GM19240 (cell line): ENCODE measurements at regions not wholly inside any gene's neighbourhood (a gene's known extent, or its start where the extent isn't known, plus 50 kb on each side); places are given as distances from the start of the nearest gene placed in this dataset.
"Not testable (repeated sequence)": the region's sequence is repeated elsewhere in the genome, so short reads cannot be mapped to it uniquely, and the experiment has no call there.

Experiments used
- DNase-seq: peaks from one replicate; pipeline ENCODE4 v3.0.0; 2011; ENCODE audit warnings: low spot score; ENCODE audit not compliant: insufficient read length

- not testable (repeated sequence) for DNase-seq
Measured at GRCh38 chr15:20267996-20268395, 273.6 kb downstream of the GOLGA6L6 start.

GRCh38 chr15:20267051-20267730 lies 274.4 kb downstream of the GOLGA6L6 start:
- DNase-seq = not testable (repeated sequence)

- DNase-seq = not testable (repeated sequence)
Measured at GRCh38 chr15:20265710-20266109, 275.9 kb downstream of the GOLGA6L6 start.

GRCh38 chr15:20261321-20262280 lies 280.0 kb downstream of the GOLGA6L6 start:
- not testable (repeated sequence) for DNase-seq

- DNase-seq = not testable (repeated sequence)
Measured at GRCh38 chr15:20260650-20261049, 280.9 kb downstream of the GOLGA6L6 start.

- DNase-seq = not testable (repeated sequence)
Measured at GRCh38 chr15:20259559-20260190, 281.9 kb downstream of the GOLGA6L6 start.

GRCh38 chr15:20256394-20256793 lies 285.2 kb downstream of the GOLGA6L6 start:
- DNase-seq = not testable (repeated sequence)

GRCh38 chr15:20255641-20256040 lies 286.0 kb downstream of the GOLGA6L6 start:
- not testable (repeated sequence) for DNase-seq

GRCh38 chr15:20253047-20253615 lies 288.5 kb downstream of the GOLGA6L6 start:
- DNase-seq = not testable (repeated sequence)

GRCh38 chr15:20252040-20252439 lies 289.6 kb downstream of the GOLGA6L6 start:
- not testable (repeated sequence) for DNase-seq

GRCh38 chr15:20251214-20252005 lies 290.2 kb downstream of the GOLGA6L6 start:
- not testable (repeated sequence) for DNase-seq

GRCh38 chr15:20250206-20250605 lies 291.4 kb downstream of the GOLGA6L6 start:
- not testable (repeated sequence) for DNase-seq

GRCh38 chr15:20249677-20249970 lies 292.0 kb downstream of the GOLGA6L6 start:
- DNase-seq = not testable (repeated sequence)

- DNase-seq = not testable (repeated sequence)
Measured at GRCh38 chr15:20248434-20248833, 293.2 kb downstream of the GOLGA6L6 start.

GRCh38 chr15:20247137-20247536 lies 294.5 kb downstream of the GOLGA6L6 start:
- not testable (repeated sequence) for DNase-seq

- DNase-seq = not testable (repeated sequence)
Measured at GRCh38 chr15:20246624-20247023, 295.0 kb downstream of the GOLGA6L6 start.

- DNase-seq = not testable (repeated sequence)
Measured at GRCh38 chr15:20245856-20246255, 295.7 kb downstream of the GOLGA6L6 start.

GRCh38 chr15:20244792-20245191 lies 296.8 kb downstream of the GOLGA6L6 start:
- not testable (repeated sequence) for DNase-seq

GRCh38 chr15:20243486-20244240 lies 297.9 kb downstream of the GOLGA6L6 start:
- not testable (repeated sequence) for DNase-seq
